OCI-M2 (cell line): ENCODE measurements at regions not wholly inside any gene's neighbourhood (a gene's known extent, or its start where the extent isn't known, plus 50 kb on each side); places are given as distances from the start of the nearest gene placed in this dataset.

Experiments used
- DNase-seq: peaks from one replicate; lab custom pipeline; 2025; ENCODE audit not compliant: unreplicated experiment; lab: John Stamatoyannopoulos, UW

- no peak for DNase-seq
Observed at GRCh38 chr4:10207116-10207515, 90.5 kb upstream of the WDR1 start.

DNA sequence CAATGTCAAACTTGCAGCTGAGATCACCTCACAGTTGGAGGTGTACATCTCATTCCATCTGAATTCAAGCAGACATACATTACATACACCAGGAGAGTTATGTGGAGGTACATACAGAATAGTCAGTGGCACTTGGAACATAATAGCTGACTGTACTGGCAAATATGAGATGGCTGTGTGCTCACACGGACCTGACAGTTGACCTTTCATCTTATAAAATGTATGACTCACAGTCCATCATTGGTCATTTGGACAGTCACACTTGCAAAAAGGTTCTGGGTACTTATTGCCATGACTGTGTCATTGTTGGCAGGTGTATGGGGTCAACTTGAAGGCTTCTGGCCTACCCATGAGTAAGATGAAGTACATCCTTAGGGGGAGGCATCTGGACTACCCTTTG lies 88.6 kb upstream of the WDR1 start:
- no peak for DNase-seq

GRCh38 chr4:10204401-10205058 lies 87.9 kb upstream of the WDR1 start:
- DNase-seq: no peak

DNA sequence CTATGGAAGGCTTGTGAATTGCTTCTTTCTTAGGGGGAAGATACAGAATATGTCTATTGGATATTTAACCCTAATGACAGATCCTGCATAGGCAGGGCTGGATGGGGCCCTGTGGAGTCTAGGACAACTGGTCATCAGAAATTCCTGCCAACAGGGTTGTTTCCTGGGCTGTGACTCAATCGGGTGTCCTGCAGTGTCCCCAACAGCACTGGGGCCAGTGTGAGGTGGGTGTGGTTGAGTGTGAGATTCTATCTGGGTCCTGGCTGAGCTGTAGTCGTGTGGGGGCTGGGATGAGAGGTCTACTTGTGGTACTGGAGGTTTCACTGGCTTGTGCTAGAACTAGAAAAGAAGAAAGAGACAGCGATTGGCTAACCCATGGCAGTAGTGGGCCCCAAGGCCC lies 87.3 kb upstream of the WDR1 start:
- no peak for DNase-seq

DNA sequence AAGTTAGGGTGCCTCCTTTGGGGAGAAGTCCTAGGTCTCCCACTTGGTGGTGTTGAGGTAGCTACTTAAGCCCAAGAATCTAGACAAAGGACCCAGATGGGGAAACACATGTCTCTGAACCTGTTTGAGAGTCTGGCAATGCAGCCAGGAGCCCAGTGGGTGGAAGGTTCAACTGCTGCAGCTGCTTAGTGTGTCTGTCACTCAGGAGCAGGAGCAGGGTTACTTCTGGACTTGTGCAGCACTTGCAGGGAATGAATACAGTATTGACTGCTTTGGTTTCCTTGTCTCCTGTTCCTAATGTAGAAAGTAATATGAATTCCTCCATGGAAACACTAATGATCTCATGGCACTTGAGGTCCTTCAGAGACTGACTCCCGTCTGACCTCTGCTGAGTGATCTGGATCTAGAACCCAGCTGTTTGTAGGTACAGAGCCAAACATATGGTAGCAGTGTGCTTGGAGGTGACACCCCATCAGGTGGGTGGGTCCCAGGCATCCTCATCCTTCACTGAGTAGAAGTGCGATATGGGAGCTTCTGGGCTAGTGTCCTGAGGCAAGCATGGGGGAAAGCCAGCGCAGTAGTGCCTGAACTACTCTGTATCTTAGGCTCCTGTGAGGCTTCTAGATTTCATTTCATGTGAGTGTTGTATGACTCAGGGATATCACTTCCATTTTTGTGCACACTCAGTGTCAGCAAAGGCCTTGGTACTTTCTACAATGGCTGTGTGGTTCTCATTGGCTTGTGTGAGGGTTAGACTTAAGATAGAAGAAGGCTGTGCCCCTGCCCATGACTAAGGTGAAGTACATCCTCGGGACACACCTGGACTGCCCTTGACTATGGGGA lies 85.0 kb upstream of the WDR1 start:
- DNase-seq: no peak

- no peak for DNase-seq
Observed at GRCh38 chr4:10200869-10201268, 84.3 kb upstream of the WDR1 start.

DNA sequence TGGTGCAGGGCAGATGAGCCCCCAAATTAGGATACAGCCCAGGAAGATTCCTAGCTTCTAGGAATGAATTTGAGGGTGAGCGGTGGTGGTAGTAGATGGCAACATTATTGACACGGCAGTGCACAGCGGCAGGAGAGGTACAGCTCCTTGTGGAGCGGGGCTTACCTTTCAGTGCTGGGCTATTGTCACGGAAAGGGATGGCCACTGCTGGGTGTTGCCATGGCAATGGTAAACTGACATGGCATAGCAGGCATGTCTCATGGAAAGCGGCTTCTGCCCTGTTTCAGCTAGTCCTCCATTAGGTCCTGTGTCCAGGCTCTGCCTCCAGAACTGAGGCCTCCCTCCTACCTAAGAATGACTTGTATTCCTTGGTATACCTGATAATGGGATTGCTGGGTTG lies 81.8 kb upstream of the WDR1 start:
- DNase-seq: no peak

GRCh38 chr4:10197952-10198351 lies 81.4 kb upstream of the WDR1 start:
- no peak for DNase-seq

DNA sequence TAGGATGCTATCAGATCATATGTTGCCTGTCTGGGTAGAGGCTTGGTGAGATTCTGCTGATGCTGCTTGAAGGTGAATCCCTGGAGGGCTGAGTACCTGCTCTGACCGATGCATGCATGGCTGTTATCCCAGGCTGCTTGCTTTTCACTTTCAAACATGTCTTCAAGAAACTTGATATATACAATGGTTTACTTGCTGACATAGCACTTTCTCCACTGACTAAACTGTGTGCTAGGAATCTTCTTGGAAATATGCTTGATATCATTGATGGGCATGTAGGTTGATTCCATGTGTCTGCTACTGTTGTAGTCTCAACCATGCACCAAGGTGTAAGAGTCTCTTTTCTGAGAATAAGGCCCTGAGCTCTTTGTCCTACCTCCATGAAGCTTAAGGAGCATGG lies 79.6 kb upstream of the WDR1 start:
- DNase-seq: no peak

- no peak for DNase-seq
Observed at GRCh38 chr4:10192331-10192730, 75.7 kb upstream of the WDR1 start.

DNA sequence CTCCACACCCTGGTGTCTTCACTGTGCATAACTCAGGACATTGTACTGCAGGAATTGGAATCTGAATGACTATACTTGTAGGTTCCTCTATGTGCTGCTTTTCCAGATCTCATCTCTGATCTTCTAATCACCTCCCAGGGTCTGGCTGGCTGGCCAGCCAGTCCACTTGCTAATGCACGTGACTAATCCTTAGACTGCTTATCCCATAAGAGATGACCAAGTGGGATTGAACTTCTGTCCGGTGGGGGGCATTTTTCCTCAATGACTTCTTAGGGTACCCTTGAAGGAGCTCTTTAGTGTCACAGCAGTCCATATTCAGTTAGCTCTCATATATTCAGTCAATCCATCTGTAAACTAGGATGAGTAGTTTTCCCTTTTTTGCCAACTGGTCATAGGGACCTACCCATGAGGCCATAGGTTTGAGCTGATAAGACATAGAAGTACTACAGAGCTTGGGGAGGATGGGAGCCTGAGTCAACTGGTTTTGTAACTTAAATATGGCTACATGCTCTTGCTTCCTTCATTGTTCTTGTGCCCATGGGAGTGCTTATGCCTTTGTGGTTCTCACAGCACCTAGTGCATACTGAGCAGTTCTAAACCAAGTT lies 71.9 kb upstream of the WDR1 start:
- DNase-seq: no peak

DNA sequence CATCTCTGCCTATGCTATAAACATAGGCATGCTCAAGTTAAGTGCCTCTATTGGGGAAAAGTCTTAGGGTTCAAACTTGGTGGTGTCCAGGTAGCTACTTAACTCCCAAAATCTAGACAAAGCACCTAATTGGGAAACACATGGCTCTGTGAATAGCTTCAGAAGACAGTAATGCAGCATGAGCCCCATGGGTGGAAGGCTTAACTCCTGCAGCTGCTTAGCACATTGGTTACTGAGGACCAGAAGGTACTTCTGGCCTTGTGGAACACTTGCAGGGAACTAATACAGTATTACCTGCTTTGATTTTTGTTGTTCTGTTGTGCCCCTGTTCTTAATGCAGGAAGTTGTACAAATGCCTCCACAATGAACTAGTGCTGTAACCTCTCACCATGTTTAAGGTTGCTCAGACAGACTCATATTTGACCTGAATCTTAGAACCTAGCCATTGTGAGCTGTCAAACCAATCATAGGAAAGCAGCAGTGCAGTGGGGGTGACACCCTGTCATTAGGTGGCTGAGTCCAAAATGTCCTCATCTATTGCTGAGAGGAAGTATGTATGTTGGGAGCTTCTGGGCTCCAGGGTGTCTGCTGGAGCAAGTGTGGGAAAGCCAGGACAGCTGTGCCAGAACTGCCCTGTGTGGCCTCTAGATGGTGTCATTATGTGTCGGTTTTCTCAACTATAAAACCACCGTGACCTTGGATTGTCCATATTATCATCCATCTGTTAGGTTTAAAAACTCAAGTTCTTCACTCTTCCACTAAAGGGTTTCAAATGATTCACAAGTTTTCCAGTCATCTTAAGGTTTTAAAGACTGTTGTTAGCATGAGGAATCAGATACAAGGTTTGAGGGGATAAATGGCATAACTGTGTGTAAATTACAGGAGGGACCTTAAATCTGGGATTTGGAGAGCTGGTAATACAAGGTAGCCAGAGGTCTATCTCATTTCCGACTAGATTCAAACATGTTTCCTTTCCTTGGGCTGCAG lies 69.9 kb upstream of the WDR1 start:
- no peak for DNase-seq

DNA sequence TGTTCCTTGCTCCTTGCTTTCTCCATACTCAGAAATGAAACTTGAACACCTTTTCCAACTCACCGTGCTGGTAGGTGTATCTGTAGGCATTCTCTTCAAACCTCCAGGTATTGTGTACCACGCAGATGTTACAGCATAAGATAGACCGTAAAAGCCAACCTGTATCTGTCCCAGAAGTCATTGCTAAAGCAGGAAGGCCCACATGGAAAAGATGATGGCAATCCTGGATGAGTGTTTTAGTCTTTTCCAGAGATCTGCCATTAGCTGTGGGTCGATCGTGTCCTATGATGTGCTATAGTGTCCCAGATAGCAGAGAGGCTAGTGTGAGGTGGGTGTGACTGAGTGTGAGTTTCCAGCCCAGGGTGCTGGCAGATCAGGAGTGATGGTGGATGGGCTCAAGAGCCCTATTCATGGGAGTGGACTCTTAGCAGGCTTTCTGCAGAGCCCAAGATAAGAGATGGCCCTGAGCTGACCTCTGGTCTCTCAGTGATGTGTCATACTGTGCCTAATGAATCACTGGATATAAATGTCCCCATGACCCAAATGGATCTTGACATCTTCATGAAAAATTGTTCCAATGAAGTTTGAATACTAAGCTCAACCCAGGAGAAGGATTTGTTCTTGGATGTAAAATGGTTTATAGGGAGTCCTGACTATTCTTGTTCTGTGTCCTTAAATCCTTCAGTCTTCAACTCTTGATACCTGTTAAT lies 69.1 kb upstream of the WDR1 start:
- no peak for DNase-seq

- DNase-seq: no peak
Observed at GRCh38 chr4:10184501-10184938, 67.9 kb upstream of the WDR1 start.

DNA sequence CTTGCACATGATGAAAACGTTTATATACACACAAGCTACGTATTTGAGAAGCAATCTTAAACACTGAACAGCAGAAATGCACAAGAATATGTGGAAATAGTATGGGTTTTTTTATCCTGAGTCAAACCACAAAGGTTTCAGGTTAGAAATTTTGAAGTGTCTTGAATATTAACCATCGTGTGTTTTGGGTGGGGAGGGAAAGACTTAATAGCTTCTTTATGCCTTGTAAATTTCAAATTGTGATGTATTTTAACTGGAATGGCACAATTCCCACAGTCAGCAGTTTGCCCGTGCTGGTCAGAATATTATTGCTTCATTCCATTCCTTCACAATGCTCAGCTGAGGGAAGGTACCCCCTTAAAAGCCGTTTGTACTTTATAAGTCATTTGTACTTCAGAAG lies 67.4 kb upstream of the WDR1 start:
- DNase-seq: no peak

DNA sequence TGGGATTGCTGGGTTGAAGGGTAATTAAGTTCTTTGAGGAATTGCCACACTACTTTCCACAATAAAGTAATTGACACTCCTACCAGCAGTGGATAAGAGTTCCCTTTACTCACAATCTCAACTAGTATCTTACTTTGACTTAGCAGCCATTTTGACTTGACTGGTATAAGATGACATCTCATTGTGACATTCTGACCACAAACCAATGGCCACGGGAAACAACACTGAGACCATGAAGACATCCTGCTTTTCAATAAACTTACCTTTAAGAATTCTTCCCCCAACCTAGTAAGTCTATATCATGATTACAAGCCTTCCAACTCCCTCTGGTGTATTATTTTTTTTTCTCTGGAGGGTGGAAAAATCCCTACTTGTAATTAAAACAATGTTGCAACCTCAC lies 66.9 kb upstream of the WDR1 start:
- no peak for DNase-seq

DNA sequence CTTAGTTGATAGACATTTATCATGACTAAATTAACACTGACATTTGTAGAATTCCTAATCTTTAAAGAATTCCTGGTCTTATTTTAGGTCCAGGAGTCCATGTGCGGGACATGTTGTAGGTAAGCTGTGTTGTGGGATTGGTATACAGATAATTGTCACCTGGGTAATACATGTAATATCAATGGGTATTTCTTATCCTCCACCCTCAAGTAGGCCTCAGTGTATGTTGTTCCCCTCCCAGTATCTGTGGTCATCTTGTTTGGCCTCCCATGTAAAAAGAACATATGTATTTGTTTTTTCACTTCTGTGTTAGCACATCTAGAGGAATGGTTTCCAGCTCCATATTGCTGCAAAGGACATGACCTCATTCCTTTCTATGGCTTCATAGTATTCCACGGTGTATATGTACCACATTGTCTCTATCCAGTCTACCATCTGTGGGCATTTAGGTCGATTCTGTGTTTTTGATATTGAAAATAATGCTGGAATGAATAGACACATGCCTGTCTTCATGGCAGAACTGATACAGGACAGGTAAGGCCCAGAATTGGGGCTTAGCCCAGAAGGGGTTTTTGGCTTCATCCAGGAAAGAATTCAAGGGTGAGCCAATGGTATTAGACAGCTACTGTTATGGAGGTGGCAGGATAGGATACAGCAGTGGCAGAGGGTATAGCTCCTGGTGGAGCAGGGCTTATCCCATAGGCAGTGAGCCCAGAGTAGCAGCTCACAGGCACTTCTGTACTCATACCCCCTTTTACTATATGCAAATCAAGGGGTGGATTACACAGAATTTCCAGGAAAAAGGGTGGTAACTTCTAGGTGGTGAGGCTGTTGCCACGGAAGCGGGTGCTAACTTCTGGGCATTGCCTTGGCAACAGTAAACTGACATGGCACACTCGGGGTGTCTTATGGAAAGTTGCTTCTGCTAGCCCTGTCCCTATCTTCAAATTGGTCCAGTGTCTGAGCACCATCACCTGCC lies 66.1 kb upstream of the WDR1 start:
- no peak for DNase-seq

- DNase-seq: no peak
Observed at GRCh38 chr4:10181745-10182445, 65.3 kb upstream of the WDR1 start.
